Mesothelial cell of epicardium (in vitro differentiated cells): ENCODE measurements at regions not wholly inside any gene's neighbourhood (a gene's known extent, or its start where the extent isn't known, plus 50 kb on each side); places are given as distances from the start of the nearest gene placed in this dataset.

Source experiments
- DNase-seq, 2 experiments: peaks; one replicate each; pipeline ENCODE4 v3.0.0; 2021; ENCODE audit warnings: low spot score in 2 of 2; ENCODE audit not compliant: unreplicated experiment in 2 of 2
- H3K27ac Mint-ChIP-seq: 2 replicates; pipeline ENCODE4 v1.8.0; 2021; ENCODE audit warnings: mixed read lengths
- H3K27me3 Mint-ChIP-seq: 2 replicates; pipeline ENCODE4 v1.8.0; 2021; ENCODE audit warnings: low read depth, mixed read lengths
- H3K36me3 Mint-ChIP-seq: 2 replicates; pipeline ENCODE4 v1.8.0; 2021; ENCODE audit warnings: mixed read lengths
- H3K4me1 Mint-ChIP-seq: 2 replicates; pipeline ENCODE4 v1.8.0; 2021; ENCODE audit warnings: mixed read lengths
- H3K4me3 Mint-ChIP-seq: 2 replicates; pipeline ENCODE4 v1.8.0; 2021; ENCODE audit warnings: mild to moderate bottlenecking, moderate library complexity, mixed read lengths
- H3K9me3 Mint-ChIP-seq: 2 replicates; pipeline ENCODE4 v1.8.0; 2021; ENCODE audit warnings: mixed read lengths
- CTCF ChIP-seq: fragments of 200-600 bp; sonication (generic); IDR thresholded peaks from one replicate; pipeline ENCODE4 v1.5.0; 2021; ENCODE audit warnings: antibody characterized with exemption; ENCODE audit not compliant: unreplicated experiment

- Mint-ChIP-seq H3K9me3 (peaks cover 25% of the 10 kb centered on the region), H3K4me3 (no peak overlapping the region), H3K27me3 (no peaks in the 10 kb centered on the region), H3K27ac (no peak overlapping the region), H3K36me3 (no peaks in the 10 kb centered on the region), H3K4me1 (peaks cover 16% of the 10 kb centered on the region)
- TF ChIP-seq CTCF, result no peak
- no peak for DNase-seq
Measured at GRCh38 chrX:22533898-22534297, 261.2 kb downstream of the CBLL2 start.

GRCh38 chrX:22534643-22535042, 261.9 kb downstream of the CBLL2 start:
- peaks cover 16% of the 10 kb centered on the region for H3K4me1 Mint-ChIP-seq
- no peak overlapping the region for H3K27ac Mint-ChIP-seq
- DNase-seq, result no peak
- H3K9me3 Mint-ChIP-seq, result peaks cover 25% of the 10 kb centered on the region
- TF ChIP-seq CTCF, result no peak
- H3K36me3 Mint-ChIP-seq, result no peaks in the 10 kb centered on the region
- no peak overlapping the region for H3K4me3 Mint-ChIP-seq
- H3K27me3 Mint-ChIP-seq, result no peaks in the 10 kb centered on the region

GRCh38 chrX:22536746-22537304, 264.1 kb downstream of the CBLL2 start:
- TF ChIP-seq CTCF, result no peak
- peaks cover 36% of the 10 kb centered on the region for H3K9me3 Mint-ChIP-seq
- DNase-seq, result no peak
- H3K27ac Mint-ChIP-seq, result no peak overlapping the region
- peaks cover 16% of the 10 kb centered on the region for H3K4me1 Mint-ChIP-seq
- no peak overlapping the region for H3K4me3 Mint-ChIP-seq
- no peaks in the 10 kb centered on the region for H3K36me3 Mint-ChIP-seq
- H3K27me3 Mint-ChIP-seq, result no peaks in the 10 kb centered on the region

- H3K4me3 Mint-ChIP-seq, result no peak overlapping the region
- H3K9me3 Mint-ChIP-seq, result peaks cover 49% of the 10 kb centered on the region
- no peak for DNase-seq
- H3K27me3 Mint-ChIP-seq, result no peaks in the 10 kb centered on the region
- H3K36me3 Mint-ChIP-seq, result no peaks in the 10 kb centered on the region
- TF ChIP-seq CTCF, result no peak
- no peak overlapping the region for H3K27ac Mint-ChIP-seq
- peaks cover 16% of the 10 kb centered on the region for H3K4me1 Mint-ChIP-seq
Measured at GRCh38 chrX:22538580-22538979, 265.9 kb downstream of the CBLL2 start.

GRCh38 chrX:22541926-22542325, 269.2 kb downstream of the CBLL2 start:
- H3K27ac Mint-ChIP-seq, result no peak overlapping the region
- no peaks in the 10 kb centered on the region for H3K36me3 Mint-ChIP-seq
- no peak overlapping the region for H3K4me3 Mint-ChIP-seq
- DNase-seq, result no peak
- H3K9me3 Mint-ChIP-seq, result peaks cover 45% of the 10 kb centered on the region
- peaks cover 7% of the 10 kb centered on the region for H3K4me1 Mint-ChIP-seq
- H3K27me3 Mint-ChIP-seq, result no peaks in the 10 kb centered on the region
- TF ChIP-seq CTCF, result no peak

- H3K36me3 Mint-ChIP-seq, result no peaks in the 10 kb centered on the region
- TF ChIP-seq CTCF, result no peak
- peaks cover 4% of the 10 kb centered on the region for H3K4me1 Mint-ChIP-seq
- no peak for DNase-seq
- no peaks in the 10 kb centered on the region for H3K27me3 Mint-ChIP-seq
- H3K9me3 Mint-ChIP-seq, result peaks cover 43% of the 10 kb centered on the region
- no peak overlapping the region for H3K27ac Mint-ChIP-seq
- H3K4me3 Mint-ChIP-seq, result no peak overlapping the region
Measured at GRCh38 chrX:22542641-22543040, 269.9 kb downstream of the CBLL2 start.
